GM21619 (cell line): ENCODE measurements at regions not wholly inside any gene's neighbourhood (a gene's known extent, or its start where the extent isn't known, plus 50 kb on each side); places are given as distances from the start of the nearest gene placed in this dataset.
"Not testable (repeated sequence)": the region's sequence is repeated elsewhere in the genome, so short reads cannot be mapped to it uniquely, and the experiment has no call there.

Experiments used
- ATAC-seq: cut with Tn5 transposase; IDR thresholded peaks from one replicate; pipeline ENCODE4 v1.9.1; 2021; ENCODE audit not compliant: unreplicated experiment

DNA sequence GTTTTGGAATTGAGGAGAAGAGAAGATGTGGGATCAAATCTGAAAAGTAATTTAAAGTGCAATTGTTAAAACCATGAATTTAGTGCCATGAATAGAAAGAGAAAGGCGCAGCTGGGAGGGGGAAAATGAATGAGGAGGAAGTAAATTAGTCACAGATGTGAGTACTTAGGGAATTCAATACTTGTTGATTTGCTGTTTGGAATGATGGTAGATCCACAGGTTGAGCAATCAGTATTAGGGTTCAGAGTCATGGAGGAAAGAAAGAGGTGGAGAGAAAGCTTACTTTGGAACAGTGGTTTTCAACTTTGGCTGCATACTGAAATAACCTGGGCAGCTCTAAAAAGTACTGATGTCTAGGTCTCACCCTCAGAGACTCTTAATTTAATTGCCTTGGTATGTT, 229.7 kb upstream of the ASCC3 start:
- ATAC-seq: no peak

- no peak for ATAC-seq
Measured at GRCh38 chr6:101113468-101114260, 232.5 kb upstream of the ASCC3 start.

- ATAC-seq: peak; percentile 73
Measured at GRCh38 chr6:101114703-101115102, 233.6 kb upstream of the ASCC3 start.

GRCh38 chr6:101116337-101116736, 235.2 kb upstream of the ASCC3 start:
- no peak for ATAC-seq

DNA sequence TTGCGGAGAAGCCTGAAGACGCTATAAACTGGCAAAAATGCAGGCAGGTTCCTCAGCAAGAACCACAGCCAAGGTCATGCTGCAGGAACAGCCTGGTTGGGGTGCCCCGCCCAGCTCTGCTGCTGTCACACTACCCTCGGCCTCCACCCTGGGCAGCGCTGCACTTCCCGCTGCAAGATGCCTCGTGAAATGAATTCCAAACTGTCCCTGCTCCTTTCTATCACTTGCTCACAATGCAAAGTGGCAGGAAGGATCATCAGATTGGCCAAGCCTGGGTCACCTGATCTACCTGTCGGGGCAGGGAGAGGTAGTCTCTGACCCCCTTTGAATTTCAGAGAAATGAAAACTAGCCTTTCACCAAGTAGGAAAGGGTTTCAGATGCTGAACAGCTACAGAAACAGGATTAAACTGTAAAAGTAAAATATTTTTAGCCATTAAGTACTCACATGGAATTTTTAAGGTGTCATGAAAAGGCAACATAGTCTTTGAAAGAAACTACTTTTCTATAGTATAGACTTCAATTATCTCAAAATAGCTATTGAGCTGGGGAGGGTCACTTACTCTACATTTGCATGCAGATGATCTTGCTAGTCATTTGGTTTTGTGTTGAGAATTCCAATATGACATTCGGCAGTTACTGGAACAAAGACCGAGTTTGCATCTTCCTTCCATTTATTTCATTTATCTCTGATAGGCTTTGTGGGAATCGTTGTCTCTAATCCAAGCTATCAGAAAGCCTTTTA, 236.4 kb upstream of the ASCC3 start:
- no peak for ATAC-seq

DNA sequence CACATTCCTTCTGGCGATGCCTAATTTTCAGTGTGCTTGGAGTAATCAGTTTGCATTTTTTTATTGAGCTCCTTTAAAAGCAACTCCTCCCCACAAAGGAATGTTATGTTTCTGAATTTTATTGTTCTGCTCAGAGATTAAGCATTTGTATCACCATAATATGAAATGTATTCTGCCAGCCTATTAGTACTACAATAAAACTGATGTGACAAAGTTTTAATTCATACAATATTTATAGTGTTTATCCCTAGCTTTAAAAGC, 236.9 kb upstream of the ASCC3 start:
- ATAC-seq: no peak

- no peak for ATAC-seq
Measured at GRCh38 chr6:101120747-101121146, 239.6 kb upstream of the ASCC3 start.

GRCh38 chr6:101125380-101125971, 244.3 kb upstream of the ASCC3 start:
- no peak for ATAC-seq

- no peak for ATAC-seq
Measured at GRCh38 chr6:101126501-101126900, 245.4 kb upstream of the ASCC3 start.

GRCh38 chr6:101129851-101130250, 248.7 kb upstream of the ASCC3 start:
- no peak for ATAC-seq

DNA sequence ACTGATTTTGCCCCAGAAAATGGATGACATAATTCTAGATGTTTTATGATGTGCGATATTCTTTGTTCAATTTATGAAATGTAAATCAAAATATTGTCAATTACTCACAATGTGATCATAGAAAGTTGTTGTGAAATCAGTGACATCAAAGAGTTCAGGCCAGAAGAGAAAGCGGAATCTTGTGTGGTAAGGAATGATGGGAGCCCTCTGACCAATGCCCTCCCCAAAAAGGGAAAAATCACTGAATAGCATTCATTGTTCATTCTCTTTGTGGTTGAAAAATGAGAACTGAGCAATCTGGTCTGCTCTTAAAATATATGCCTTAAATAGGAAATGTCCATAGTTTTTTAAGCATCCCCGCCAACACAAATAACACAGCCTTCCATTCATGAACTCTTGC, 247.1 kb upstream of the GRIK2 start:
- ATAC-seq: no peak

- no peak for ATAC-seq
Measured at GRCh38 chr6:101150226-101150625, 243.3 kb upstream of the GRIK2 start.

- not testable (repeated sequence) for ATAC-seq
Measured at GRCh38 chr6:101157638-101158037, 235.9 kb upstream of the GRIK2 start.

DNA sequence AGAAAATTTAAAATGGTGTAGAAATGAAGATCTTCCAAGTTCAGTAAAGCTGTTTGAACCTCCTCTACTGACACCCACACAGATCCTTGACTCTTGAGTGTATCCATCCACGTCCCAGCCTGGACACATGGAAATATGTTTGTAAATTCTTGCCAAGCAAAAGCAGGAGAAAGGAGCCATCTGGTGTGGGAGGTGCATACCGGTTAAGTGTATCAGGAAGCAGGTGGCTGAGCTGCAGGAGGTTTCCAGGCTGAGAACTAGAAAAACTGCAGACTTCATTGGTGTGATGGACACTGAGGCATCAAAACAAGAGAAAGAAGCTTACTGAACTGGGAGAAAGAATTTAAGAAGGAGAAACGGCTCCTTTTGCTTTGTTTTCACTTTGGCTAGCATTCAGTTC, 229.9 kb upstream of the GRIK2 start:
- ATAC-seq: no peak

GRCh38 chr6:101167638-101168037, 225.9 kb upstream of the GRIK2 start:
- no peak for ATAC-seq

GRCh38 chr6:101171049-101171448, 222.5 kb upstream of the GRIK2 start:
- ATAC-seq: not testable (repeated sequence)

DNA sequence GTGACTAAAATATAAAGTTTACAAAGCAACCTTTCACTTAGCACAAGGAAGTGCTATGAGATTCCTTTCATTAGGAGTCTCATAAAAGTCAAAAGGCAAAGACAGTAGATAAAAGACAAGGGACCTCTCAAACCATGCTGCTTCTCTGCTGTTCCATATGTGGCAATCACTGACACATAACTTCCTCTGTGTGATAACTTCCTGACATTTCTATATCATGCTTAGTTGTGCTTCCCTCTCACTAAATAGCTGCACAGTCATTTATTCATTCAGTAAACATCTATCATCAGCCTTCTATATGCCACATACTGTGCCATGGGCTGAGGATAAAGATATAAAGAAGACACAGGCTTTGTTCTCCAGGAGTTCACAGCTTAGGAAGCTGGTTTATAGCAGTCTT, 214.8 kb upstream of the GRIK2 start:
- ATAC-seq: no peak

GRCh38 chr6:101181006-101181405, 212.5 kb upstream of the GRIK2 start:
- ATAC-seq: no peak

GRCh38 chr6:101188285-101188798, 205.2 kb upstream of the GRIK2 start:
- ATAC-seq: not testable (repeated sequence)

DNA sequence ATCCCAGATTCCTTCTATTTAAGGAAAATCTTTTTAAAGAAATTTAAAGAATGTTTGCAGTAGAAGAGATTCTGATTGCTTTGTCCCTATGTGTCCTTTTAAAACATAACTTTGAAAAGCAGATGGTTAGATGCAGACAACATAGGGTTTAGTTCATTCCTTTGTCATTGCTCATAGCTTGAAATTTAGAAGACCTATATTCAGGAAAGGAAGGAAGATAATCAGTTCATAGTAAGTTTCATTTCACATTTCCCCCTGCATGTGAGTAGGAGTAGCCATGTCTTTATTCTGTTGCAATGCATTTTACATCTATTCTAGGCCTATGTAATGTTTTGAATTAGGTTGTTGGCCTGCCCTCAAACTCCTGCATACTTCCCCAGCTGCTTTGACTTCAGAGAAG, 197.9 kb upstream of the GRIK2 start:
- no peak for ATAC-seq

- ATAC-seq: no peak
Measured at GRCh38 chr6:101199441-101199840, 194.1 kb upstream of the GRIK2 start.

DNA sequence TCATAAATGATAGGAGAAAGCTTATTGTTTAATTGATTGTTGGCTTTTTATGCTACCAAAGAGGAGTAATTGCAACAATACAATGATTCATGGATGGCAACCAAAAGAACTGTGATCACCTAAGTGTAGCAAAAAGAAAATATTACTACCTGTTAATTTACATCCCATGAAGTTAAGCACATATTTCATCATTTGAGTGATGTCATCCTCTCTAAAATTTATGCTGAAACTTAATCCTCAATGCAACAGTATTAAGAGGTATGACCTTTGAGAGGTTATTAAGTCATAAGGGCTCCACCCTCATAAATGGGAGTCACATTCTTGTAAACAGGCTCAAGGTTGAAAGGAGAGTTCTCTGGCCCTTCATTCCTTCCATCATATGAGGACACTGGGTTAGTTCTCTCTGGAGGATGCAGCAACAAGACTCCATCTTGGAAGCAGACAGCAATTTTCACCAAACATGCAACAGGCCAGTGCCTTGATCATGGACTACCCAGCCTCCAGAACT, 190.6 kb upstream of the GRIK2 start:
- no peak for ATAC-seq
